Natural killer cell (primary cell): ENCODE measurements at regions not wholly inside any gene's neighbourhood (a gene's known extent, or its start where the extent isn't known, plus 50 kb on each side); places are given as distances from the start of the nearest gene placed in this dataset.

ENCODE experiments used
- ATAC-seq, 3 donors: fragments of 150-1000 bp in 2 of 3; fragments of 200-7000 bp in 1 of 3; cut with Tn5 transposase; 1 replicate in 1 of 3; 2 replicates in 2 of 3; pipeline ENCODE4 v1.10.0; 2021; ENCODE audit warnings: mild to moderate bottlenecking in 2 of 3, moderate library complexity in 2 of 3
- DNase-seq, 2 donors: peaks; one replicate each; pipeline versions ENCODE4 v3.0.0 to v3.0.0-alpha.2; 2013 to 2021; ENCODE audit warnings: mixed read lengths in 1 of 2
- H3K27ac ChIP-seq: one replicate; pipeline ENCODE4 v1.5.1; 2013; ENCODE audit warnings: mild to moderate bottlenecking, low read length
- H3K27me3 ChIP-seq: one replicate; pipeline ENCODE4 v1.6.1; 2013; ENCODE audit warnings: low read length; ENCODE audit not compliant: control insufficient read depth, insufficient read depth
- H3K36me3 ChIP-seq: one replicate; pipeline ENCODE4 v1.6.1; 2013; ENCODE audit warnings: low read length; ENCODE audit not compliant: control insufficient read depth, insufficient read depth
- H3K4me1 ChIP-seq: one replicate; pipeline ENCODE4 v1.6.1; 2013; ENCODE audit warnings: low read length; ENCODE audit not compliant: control insufficient read depth, insufficient read depth
- H3K4me3 ChIP-seq: one replicate; pipeline ENCODE4 v1.5.1; 2013; ENCODE audit warnings: low read length
- H3K9me3 ChIP-seq: one replicate; pipeline ENCODE4 v1.6.1; 2013; ENCODE audit warnings: low read length; ENCODE audit not compliant: control insufficient read depth, insufficient read depth
- H3K27ac Mint-ChIP-seq, 2 donors: one replicate each; pipeline ENCODE4 v1.8.0; 2022; ENCODE audit warnings: mild to moderate bottlenecking in 2 of 2, mixed read lengths in 2 of 2, moderate library complexity in 1 of 2
- H3K27me3 Mint-ChIP-seq, 2 donors: one replicate each; pipeline ENCODE4 v1.8.0; 2022; ENCODE audit warnings: low read depth in 2 of 2, mixed read lengths in 2 of 2
- H3K36me3 Mint-ChIP-seq: one replicate; pipeline ENCODE4 v1.8.0; 2022; ENCODE audit warnings: mixed read lengths
- H3K4me1 Mint-ChIP-seq, 2 donors: one replicate each; pipeline ENCODE4 v1.8.0; 2022; ENCODE audit warnings: mixed read lengths in 2 of 2
- H3K4me3 Mint-ChIP-seq: one replicate; pipeline ENCODE4 v1.8.0; 2022; ENCODE audit warnings: mild to moderate bottlenecking, moderate library complexity, mixed read lengths
- H3K9me3 Mint-ChIP-seq, 2 donors: one replicate each; pipeline ENCODE4 v1.8.0; 2022; ENCODE audit warnings: mixed read lengths in 2 of 2
- CTCF ChIP-seq: fragments of 200-600 bp; IDR thresholded peaks from one replicate; pipeline ENCODE4 v1.8.0; 2022; ENCODE audit warnings: antibody characterized with exemption
- WGBS: methylation state at CpG from one replicate; pipeline ENCODE4 v1.1.7; 2013; ENCODE audit warnings: missing lambda C conversion rate; ENCODE audit not compliant: insufficient coverage; 5-methylcytosine and 5-hydroxymethylcytosine counted together
- intact Hi-C: fragments of 100-400 bp; cut with micrococcal nuclease; formaldehyde crosslinking; loops from one replicate; pipeline ENCODE4 v1.14.2; 2022

DNA sequence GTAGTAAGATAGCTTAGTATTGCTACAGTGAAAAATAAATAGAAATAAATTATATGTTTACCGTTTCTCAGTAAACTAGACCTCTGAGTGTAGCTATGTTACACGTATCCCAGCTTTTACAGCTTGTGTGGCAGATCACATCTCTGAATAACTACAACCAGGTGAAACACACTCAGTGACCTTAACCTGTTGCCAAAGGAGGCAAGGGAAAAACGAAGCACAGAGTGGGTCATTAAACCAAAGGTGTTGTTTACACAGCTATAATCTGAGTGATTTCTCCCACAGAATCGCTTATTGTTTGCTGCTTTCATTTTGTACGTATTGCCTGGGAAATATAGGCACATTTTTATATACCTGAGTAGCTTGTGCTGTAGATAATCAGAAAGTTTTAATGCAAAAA, 688.2 kb upstream of the KIF2B start:
- peaks cover 3% of the 10 kb centered on the region for H3K9me3 ChIP-seq
- 72% methylated on average over 5 of the region's 5 CpGs for WGBS
- H3K27ac ChIP-seq, result no peak overlapping the region
- Mint-ChIP-seq H3K4me3 (no peak overlapping the region), H3K27ac (no peak overlapping the region), H3K27me3 (no peaks in the 10 kb centered on the region), H3K9me3 (peaks cover 5 to 8% of the 10 kb centered on the region in 2 donors), H3K36me3 (peaks cover 16% of the 10 kb centered on the region), H3K4me1 (no peaks in the 10 kb centered on the region)
- no peaks in the 10 kb centered on the region for H3K27me3 ChIP-seq
- no peaks in the 10 kb centered on the region for H3K36me3 ChIP-seq
- H3K4me1 ChIP-seq, result no peaks in the 10 kb centered on the region
- TF ChIP-seq CTCF, result no peak
- intact Hi-C loops, result loop anchor here (5.0 kb wide), 1 partner anchor 37 kb away; no protein-coding TSS in a partner anchor
- ATAC-seq (no peak), DNase-seq (no peak)
- no peak overlapping the region for H3K4me3 ChIP-seq

DNA sequence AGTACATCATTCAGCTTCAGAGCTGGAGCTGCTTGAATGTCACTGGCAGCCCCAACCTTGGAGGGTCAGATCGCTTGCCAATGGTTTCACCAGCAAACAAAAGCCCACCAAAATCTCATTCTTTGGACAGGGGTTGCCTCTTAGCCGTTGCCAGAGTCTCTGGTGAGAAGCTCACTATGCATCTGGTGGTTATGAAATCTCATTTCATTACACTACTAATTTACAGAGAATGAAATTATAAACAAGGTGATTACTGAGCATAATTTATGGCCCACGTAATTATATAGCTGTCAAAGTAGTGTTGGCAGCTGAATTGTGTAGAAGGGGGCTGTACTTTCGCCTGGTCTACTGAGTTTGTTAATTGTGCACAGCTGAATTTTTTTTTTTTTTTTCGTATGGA, 688.9 kb upstream of the KIF2B start:
- 64% methylated on average over 4 of the region's 5 CpGs for WGBS
- Histone ChIP-seq H3K36me3 (no peaks in the 10 kb centered on the region), H3K4me3 (no peak overlapping the region), H3K4me1 (no peaks in the 10 kb centered on the region), H3K9me3 (peaks cover 3% of the 10 kb centered on the region), H3K27ac (no peak overlapping the region), H3K27me3 (no peaks in the 10 kb centered on the region)
- ATAC-seq, result no peak
- Mint-ChIP-seq H3K4me3 (no peak overlapping the region), H3K36me3 (peaks cover 16% of the 10 kb centered on the region), H3K27ac (no peak overlapping the region), H3K9me3 (peaks cover 7 to 12% of the 10 kb centered on the region in 2 donors), H3K27me3 (no peaks in the 10 kb centered on the region), H3K4me1 (no peaks in the 10 kb centered on the region)
- no peak for TF ChIP-seq CTCF
- intact Hi-C loops, result loop anchor here (5.0 kb wide), 1 partner anchor 37 kb away; no protein-coding TSS in a partner anchor
- DNase-seq, result no peak

DNA sequence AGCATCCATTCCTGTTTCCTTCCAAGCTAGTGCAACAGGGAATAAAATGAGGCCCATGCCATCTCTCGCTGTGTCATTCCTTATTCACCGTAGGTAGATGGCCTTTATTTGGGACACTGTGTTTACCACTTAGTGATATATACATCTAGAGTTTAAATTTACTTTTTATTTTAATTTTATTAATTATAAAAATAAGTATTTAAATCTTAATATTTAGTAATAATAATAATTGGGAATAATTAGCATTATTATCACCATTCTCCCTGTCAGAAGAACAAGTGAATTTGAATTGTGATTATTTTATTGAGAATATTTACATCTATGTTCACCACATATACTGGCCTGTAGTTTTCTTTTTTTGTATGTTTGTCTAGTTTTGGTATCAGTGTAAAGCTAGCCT, 692.9 kb upstream of the KIF2B start:
- no peak for ATAC-seq
- Histone ChIP-seq H3K4me3 (no peak overlapping the region), H3K9me3 (no peaks in the 10 kb centered on the region), H3K27ac (no peak overlapping the region), H3K4me1 (no peaks in the 10 kb centered on the region), H3K36me3 (no peaks in the 10 kb centered on the region), H3K27me3 (no peaks in the 10 kb centered on the region)
- DNase-seq, result no peak
- TF ChIP-seq CTCF, result no peak
- intact Hi-C loops, result loop anchor here (5.0 kb wide), 1 partner anchor 33 kb away; no protein-coding TSS in a partner anchor
- Mint-ChIP-seq H3K27me3 (no peaks in the 10 kb centered on the region), H3K36me3 (peaks cover 9% of the 10 kb centered on the region), H3K27ac (no peak overlapping the region), H3K4me3 (no peak overlapping the region), H3K4me1 (no peaks in the 10 kb centered on the region), H3K9me3 (peaks cover 3 to 7% of the 10 kb centered on the region in 2 donors)
- 88% methylated on average over 1 of the region's 2 CpGs for WGBS

DNA sequence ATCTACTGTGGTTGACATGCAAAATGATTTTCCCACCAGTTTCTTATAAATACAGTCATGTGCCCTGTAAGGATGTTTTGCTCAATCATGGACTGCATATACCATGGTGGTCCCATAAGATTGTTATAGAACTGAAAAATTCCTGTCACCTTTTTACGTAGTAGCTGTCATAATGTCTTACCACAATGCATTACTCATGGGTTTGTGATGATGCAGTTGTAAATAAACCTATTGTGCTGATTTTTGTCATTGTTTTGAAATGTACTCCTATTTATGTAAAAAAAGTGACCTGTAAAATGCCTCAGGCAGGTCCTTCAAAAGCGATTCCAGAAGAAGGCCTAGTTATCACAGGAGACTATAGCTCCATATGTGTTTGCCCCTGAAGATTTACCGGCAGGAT, 695.4 kb upstream of the KIF2B start:
- no peaks in the 10 kb centered on the region for H3K36me3 ChIP-seq
- Mint-ChIP-seq H3K9me3 (peaks cover 6 to 11% of the 10 kb centered on the region in 2 donors), H3K27ac (no peak overlapping the region), H3K4me1 (no peaks in the 10 kb centered on the region), H3K4me3 (no peak overlapping the region), H3K27me3 (no peaks in the 10 kb centered on the region), H3K36me3 (peaks cover 9% of the 10 kb centered on the region)
- DNase-seq (no peak), ATAC-seq (no peak)
- H3K9me3 ChIP-seq, result no peaks in the 10 kb centered on the region
- intact Hi-C loops, result no loop called here
- H3K27me3 ChIP-seq, result no peaks in the 10 kb centered on the region
- no peaks in the 10 kb centered on the region for H3K4me1 ChIP-seq
- no peak for TF ChIP-seq CTCF
- whole genome bisulfite sequencing, result 90% methylated on average over 1 of the region's 3 CpGs
- no peak overlapping the region for H3K27ac ChIP-seq
- H3K4me3 ChIP-seq, result no peak overlapping the region
